ENCODE measurements at regions not wholly inside any gene's neighbourhood (a gene's known extent, or its start where the extent isn't known, plus 50 kb on each side); places are given as distances from the start of the nearest gene placed in this dataset.

- TF ChIP-seq TCF7L2 (IDR thresholded peaks at IDR 0.05; ENCODE audit: low read depth, low read length) (no peak), SRSF4 (IDR thresholded peaks at IDR 0.05; ENCODE audit: low read depth, low read length, poor library complexity, severe bottlenecking) (no peak), CTCF (CRISPR knock-in tag; IDR thresholded peaks at IDR 0.05) (no peak), HNF1B (CRISPR knock-in tag; IDR thresholded peaks at IDR 0.05) (no peak), POLR2A (IDR thresholded peaks at IDR 0.05; ENCODE audit: insufficient read depth in 1 of 2, low read depth in 2 of 2, low read length in 2 of 2) (no peak), STAT6 (CRISPR knock-in tag; IDR thresholded peaks at IDR 0.05; ENCODE audit: borderline replicate concordance) (no peak), NFYB (CRISPR knock-in tag; IDR thresholded peaks at IDR 0.05) (no peak), PHF20 (CRISPR knock-in tag; IDR thresholded peaks at IDR 0.05) (no peak), USF2 (IDR thresholded peaks at IDR 0.05; ENCODE audit: low read depth, low read length) (no peak), USF2 (CRISPR knock-in tag; IDR thresholded peaks at IDR 0.05; ENCODE audit: borderline replicate concordance) (no peak), FOSL1 (CRISPR knock-in tag; IDR thresholded peaks at IDR 0.05; ENCODE audit: borderline replicate concordance) (no peak)
Measured at GRCh38 chr1:168466714-168467131, 77.1 kb downstream of the XCL2 start.
